ENCODE measurements at regions not wholly inside any gene's neighbourhood (a gene's known extent, or its start where the extent isn't known, plus 50 kb on each side); places are given as distances from the start of the nearest gene placed in this dataset.
A peak's percentile ranks its signal among the peaks of the same experiment; 100 is the strongest.

GRCh38 chr2:217049956-217050355 lies 190.1 kb upstream of the TNP1 start:
- peak; percentile 97 for DNase-seq
- Histone ChIP-seq H3K36me3 (ENCODE audit: control insufficient read depth, insufficient read depth, low read length) (no peaks in the 10 kb centered on the region), H3K4me1 (ENCODE audit: control insufficient read depth, insufficient read depth, low read length) (peaks cover 41% of the 10 kb centered on the region), H3K4me3 (ENCODE audit: low read length) (no peak overlapping the region), H3K27me3 (ENCODE audit: control insufficient read depth, insufficient read depth, low read length) (peaks cover 5% of the 10 kb centered on the region), H3K27ac (ENCODE audit: low read length) (peak overlapping the region; percentile 81), H3K9me3 (replicated peaks; ENCODE audit: control insufficient read depth, low read depth, low read length) (no peaks in the 10 kb centered on the region)
- 41% methylated on average over 2 of the region's 3 CpGs for WGBS (ENCODE audit: insufficient coverage)

- no peaks in the 10 kb centered on the region for H3K9me3 ChIP-seq (replicated peaks; ENCODE audit: control insufficient read depth, low read depth, low read length)
- H3K27ac ChIP-seq (ENCODE audit: low read length) = peak overlapping the region; percentile 81
- H3K27me3 ChIP-seq (ENCODE audit: control insufficient read depth, insufficient read depth, low read length) = peaks cover 3% of the 10 kb centered on the region
- 42% methylated on average over 2 of the region's 7 CpGs for WGBS (ENCODE audit: insufficient coverage)
- H3K36me3 ChIP-seq (ENCODE audit: control insufficient read depth, insufficient read depth, low read length) = no peaks in the 10 kb centered on the region
- DNase-seq = peak; percentile 88
- peaks cover 36% of the 10 kb centered on the region for H3K4me1 ChIP-seq (ENCODE audit: control insufficient read depth, insufficient read depth, low read length)
- no peak overlapping the region for H3K4me3 ChIP-seq (ENCODE audit: low read length)
Measured at GRCh38 chr2:217049422-217049821, 189.6 kb upstream of the TNP1 start.

- H3K27me3 ChIP-seq (ENCODE audit: control insufficient read depth, insufficient read depth, low read length) = peaks cover 3% of the 10 kb centered on the region
- H3K27ac ChIP-seq (ENCODE audit: low read length) = peak overlapping the region; percentile 81
- H3K9me3 ChIP-seq (replicated peaks; ENCODE audit: control insufficient read depth, low read depth, low read length) = no peaks in the 10 kb centered on the region
- peaks cover 33% of the 10 kb centered on the region for H3K4me1 ChIP-seq (ENCODE audit: control insufficient read depth, insufficient read depth, low read length)
- WGBS (ENCODE audit: insufficient coverage) = no CpG with 5 or more reads among the region's 1 CpG
- no peaks in the 10 kb centered on the region for H3K36me3 ChIP-seq (ENCODE audit: control insufficient read depth, insufficient read depth, low read length)
- H3K4me3 ChIP-seq (ENCODE audit: low read length) = no peak overlapping the region
- DNase-seq = no peak
Measured at GRCh38 chr2:217048730-217049129, 188.9 kb upstream of the TNP1 start.

DNA sequence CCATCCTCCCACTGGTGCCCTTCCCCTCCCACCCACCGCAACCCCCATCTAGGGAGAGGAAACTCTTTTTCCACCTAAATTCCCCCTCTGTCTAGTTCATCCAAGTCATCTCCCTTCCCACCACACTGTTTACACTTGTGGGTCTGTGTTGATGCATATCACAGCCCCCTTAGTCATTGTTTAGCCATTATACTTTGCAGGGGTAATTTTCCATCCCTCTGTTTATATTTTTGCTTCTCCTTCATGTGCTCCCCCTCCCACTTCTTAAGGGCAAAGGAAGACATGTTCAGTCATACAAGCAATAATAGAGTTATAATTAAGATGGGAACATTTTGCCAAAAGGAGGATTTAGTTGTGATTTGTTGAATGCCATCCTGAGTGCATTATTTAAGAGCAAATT lies 187.8 kb upstream of the TNP1 start:
- DNase-seq = no peak
- no CpG with 5 or more reads among the region's 1 CpG for WGBS (ENCODE audit: insufficient coverage)
- no peak overlapping the region for H3K4me3 ChIP-seq (ENCODE audit: low read length)
- peaks cover 26% of the 10 kb centered on the region for H3K4me1 ChIP-seq (ENCODE audit: control insufficient read depth, insufficient read depth, low read length)
- H3K27ac ChIP-seq (ENCODE audit: low read length) = no peak overlapping the region
- no peaks in the 10 kb centered on the region for H3K36me3 ChIP-seq (ENCODE audit: control insufficient read depth, insufficient read depth, low read length)
- H3K9me3 ChIP-seq (replicated peaks; ENCODE audit: control insufficient read depth, low read depth, low read length) = no peaks in the 10 kb centered on the region
- peaks cover 3% of the 10 kb centered on the region for H3K27me3 ChIP-seq (ENCODE audit: control insufficient read depth, insufficient read depth, low read length)

GRCh38 chr2:217047209-217047608 lies 187.3 kb upstream of the TNP1 start:
- DNase-seq = no peak
- no peaks in the 10 kb centered on the region for H3K9me3 ChIP-seq (replicated peaks; ENCODE audit: control insufficient read depth, low read depth, low read length)
- H3K4me1 ChIP-seq (ENCODE audit: control insufficient read depth, insufficient read depth, low read length) = peaks cover 26% of the 10 kb centered on the region
- 70% methylated on average over 1 of the region's 3 CpGs for WGBS (ENCODE audit: insufficient coverage)
- H3K27me3 ChIP-seq (ENCODE audit: control insufficient read depth, insufficient read depth, low read length) = peaks cover 3% of the 10 kb centered on the region
- H3K27ac ChIP-seq (ENCODE audit: low read length) = no peak overlapping the region
- H3K4me3 ChIP-seq (ENCODE audit: low read length) = no peak overlapping the region
- H3K36me3 ChIP-seq (ENCODE audit: control insufficient read depth, insufficient read depth, low read length) = no peaks in the 10 kb centered on the region

DNA sequence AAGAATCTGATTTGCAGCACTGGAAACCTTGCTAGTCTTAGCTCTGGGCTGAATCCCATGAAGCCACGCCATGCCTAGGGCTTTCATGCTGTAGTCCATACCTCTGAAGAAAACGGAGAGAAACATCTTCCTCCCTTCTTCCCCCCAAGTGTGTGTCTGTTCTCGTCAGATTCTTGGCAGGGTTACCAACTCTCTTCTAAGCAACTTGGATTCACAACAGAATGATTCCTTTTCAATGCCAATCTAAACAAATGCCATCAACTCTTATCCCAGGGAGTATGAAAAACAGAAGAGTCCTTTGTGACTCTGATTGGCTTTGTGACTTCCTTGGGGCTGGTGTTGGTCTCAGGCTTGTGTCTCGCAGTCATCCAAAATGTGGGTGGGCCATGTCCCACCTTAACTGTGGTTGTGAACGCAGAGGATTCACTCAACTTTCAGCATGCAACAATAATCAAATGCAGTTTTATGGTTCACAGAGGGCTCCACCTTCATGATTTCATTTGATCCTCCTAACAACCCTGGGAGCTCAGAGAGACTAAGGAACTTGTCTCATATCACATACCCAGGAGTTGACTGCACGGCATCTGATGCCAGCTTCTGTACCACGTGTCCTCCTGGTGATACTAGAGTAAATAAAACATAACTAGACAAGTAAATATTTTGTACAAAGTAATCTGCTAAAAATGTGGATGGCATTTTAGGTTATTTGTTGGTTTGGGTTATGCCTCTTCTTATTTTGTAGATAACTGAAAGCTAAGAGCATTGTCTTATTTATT lies 186.0 kb upstream of the TNP1 start:
- Histone ChIP-seq H3K9me3 (replicated peaks; ENCODE audit: control insufficient read depth, low read depth, low read length) (no peaks in the 10 kb centered on the region), H3K27ac (ENCODE audit: low read length) (no peak overlapping the region), H3K4me3 (ENCODE audit: low read length) (no peak overlapping the region), H3K36me3 (ENCODE audit: control insufficient read depth, insufficient read depth, low read length) (no peaks in the 10 kb centered on the region), H3K27me3 (ENCODE audit: control insufficient read depth, insufficient read depth, low read length) (peaks cover 3% of the 10 kb centered on the region), H3K4me1 (ENCODE audit: control insufficient read depth, insufficient read depth, low read length) (peaks cover 21% of the 10 kb centered on the region)
- 54% methylated on average over 2 of the region's 7 CpGs for WGBS (ENCODE audit: insufficient coverage)
- DNase-seq = no peak

GRCh38 chr2:217040099-217040498 lies 180.2 kb upstream of the TNP1 start:
- H3K9me3 ChIP-seq (replicated peaks; ENCODE audit: control insufficient read depth, low read depth, low read length) = no peaks in the 10 kb centered on the region
- H3K4me1 ChIP-seq (ENCODE audit: control insufficient read depth, insufficient read depth, low read length) = peaks cover 20% of the 10 kb centered on the region
- H3K36me3 ChIP-seq (ENCODE audit: control insufficient read depth, insufficient read depth, low read length) = no peaks in the 10 kb centered on the region
- 93% methylated on average over 6 of the region's 8 CpGs for WGBS (ENCODE audit: insufficient coverage)
- H3K27ac ChIP-seq (ENCODE audit: low read length) = no peak overlapping the region
- no peak for DNase-seq
- H3K27me3 ChIP-seq (ENCODE audit: control insufficient read depth, insufficient read depth, low read length) = no peaks in the 10 kb centered on the region
- no peak overlapping the region for H3K4me3 ChIP-seq (ENCODE audit: low read length)

DNA sequence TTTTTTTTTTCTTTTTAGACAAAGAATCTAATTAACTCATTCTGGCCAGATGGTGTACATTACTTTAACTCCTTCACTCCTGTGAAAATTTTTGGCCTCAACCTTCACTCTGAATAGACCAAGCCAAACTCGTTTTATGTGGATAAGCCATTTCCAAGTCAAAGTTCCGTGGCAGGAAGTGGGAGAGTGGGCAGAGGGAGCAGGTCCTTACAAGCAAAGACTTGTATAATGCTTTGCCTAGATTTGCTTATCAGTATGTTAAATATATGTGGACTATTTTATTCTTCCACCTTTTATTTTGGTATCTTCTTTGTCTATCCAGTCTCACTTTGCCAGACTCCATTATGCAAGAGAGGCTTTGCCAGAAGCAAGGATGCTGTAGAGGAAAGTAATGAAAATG lies 178.1 kb upstream of the TNP1 start:
- no CpG with 5 or more reads among the region's 2 CpGs for WGBS (ENCODE audit: insufficient coverage)
- DNase-seq = no peak
- no peaks in the 10 kb centered on the region for H3K27me3 ChIP-seq (ENCODE audit: control insufficient read depth, insufficient read depth, low read length)
- H3K4me3 ChIP-seq (ENCODE audit: low read length) = no peak overlapping the region
- no peaks in the 10 kb centered on the region for H3K36me3 ChIP-seq (ENCODE audit: control insufficient read depth, insufficient read depth, low read length)
- peaks cover 29% of the 10 kb centered on the region for H3K4me1 ChIP-seq (ENCODE audit: control insufficient read depth, insufficient read depth, low read length)
- H3K9me3 ChIP-seq (replicated peaks; ENCODE audit: control insufficient read depth, low read depth, low read length) = no peaks in the 10 kb centered on the region
- H3K27ac ChIP-seq (ENCODE audit: low read length) = no peak overlapping the region

DNA sequence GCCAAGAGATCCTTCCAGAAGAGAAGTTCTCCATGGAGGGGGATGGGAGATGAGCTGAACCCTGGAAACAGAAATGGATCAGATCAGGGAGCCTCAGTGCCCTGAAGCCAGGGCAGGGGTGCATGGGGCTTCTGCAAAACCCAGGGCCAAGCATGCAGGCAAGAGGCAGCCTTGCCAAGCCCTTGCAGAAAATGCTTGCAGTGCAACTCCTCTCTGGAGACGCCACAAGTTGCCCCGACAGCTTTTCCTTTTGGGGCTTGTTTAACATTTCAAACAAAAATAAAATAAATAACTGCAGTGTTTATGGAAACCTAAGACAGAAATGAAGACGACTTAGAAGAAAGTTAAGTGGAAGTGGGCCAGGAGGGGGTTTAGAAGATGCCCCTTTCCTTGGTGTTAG lies 177.5 kb upstream of the TNP1 start:
- Histone ChIP-seq H3K27me3 (ENCODE audit: control insufficient read depth, insufficient read depth, low read length) (no peaks in the 10 kb centered on the region), H3K9me3 (replicated peaks; ENCODE audit: control insufficient read depth, low read depth, low read length) (no peaks in the 10 kb centered on the region), H3K36me3 (ENCODE audit: control insufficient read depth, insufficient read depth, low read length) (no peaks in the 10 kb centered on the region), H3K27ac (ENCODE audit: low read length) (no peak overlapping the region), H3K4me1 (ENCODE audit: control insufficient read depth, insufficient read depth, low read length) (peaks cover 33% of the 10 kb centered on the region), H3K4me3 (ENCODE audit: low read length) (no peak overlapping the region)
- DNase-seq = no peak
- no CpG with 5 or more reads among the region's 3 CpGs for WGBS (ENCODE audit: insufficient coverage)

- no peak overlapping the region for H3K4me3 ChIP-seq (ENCODE audit: low read length)
- H3K27ac ChIP-seq (ENCODE audit: low read length) = peak overlapping the region; percentile 76
- peak; percentile 90 for DNase-seq
- H3K9me3 ChIP-seq (replicated peaks; ENCODE audit: control insufficient read depth, low read depth, low read length) = no peaks in the 10 kb centered on the region
- no peaks in the 10 kb centered on the region for H3K36me3 ChIP-seq (ENCODE audit: control insufficient read depth, insufficient read depth, low read length)
- H3K27me3 ChIP-seq (ENCODE audit: control insufficient read depth, insufficient read depth, low read length) = no peaks in the 10 kb centered on the region
- 10% methylated on average over 1 of the region's 4 CpGs for WGBS (ENCODE audit: insufficient coverage)
- H3K4me1 ChIP-seq (ENCODE audit: control insufficient read depth, insufficient read depth, low read length) = peaks cover 33% of the 10 kb centered on the region
Measured at GRCh38 chr2:217035967-217036366, 176.1 kb upstream of the TNP1 start.

GRCh38 chr2:217033186-217033585 lies 173.3 kb upstream of the TNP1 start:
- 70% methylated on average over 5 of the region's 5 CpGs for WGBS (ENCODE audit: insufficient coverage)
- Histone ChIP-seq H3K9me3 (replicated peaks; ENCODE audit: control insufficient read depth, low read depth, low read length) (no peaks in the 10 kb centered on the region), H3K4me3 (ENCODE audit: low read length) (no peak overlapping the region), H3K27me3 (ENCODE audit: control insufficient read depth, insufficient read depth, low read length) (no peaks in the 10 kb centered on the region), H3K4me1 (ENCODE audit: control insufficient read depth, insufficient read depth, low read length) (peaks cover 30% of the 10 kb centered on the region), H3K27ac (ENCODE audit: low read length) (no peak overlapping the region), H3K36me3 (ENCODE audit: control insufficient read depth, insufficient read depth, low read length) (no peaks in the 10 kb centered on the region)
- no peak for DNase-seq

All from muscle of leg (tissue), 3 donors.